Upper lobe of left lung (tissue), 4 donors: ENCODE measurements at regions not wholly inside any gene's neighbourhood (a gene's known extent, or its start where the extent isn't known, plus 50 kb on each side); places are given as distances from the start of the nearest gene placed in this dataset.

Experiments used
- POLR2AphosphoS5 ChIP-seq, 2 donors: sonication (generic); formaldehyde crosslinking; IDR thresholded peaks; one replicate each; pipeline ENCODE4 v1.5.1; 2017; ENCODE audit warnings: antibody characterized with exemption in 2 of 2
- TF ChIP-seq, protein P1 (sequence below), 6 experiments: fragments of 450-650 bp in 4 of 6; fragments of 200-600 bp in 2 of 6; sonication (generic) in 2 of 6; IDR thresholded peaks; one replicate each; pipeline ENCODE4 v1.5.1; 2016 to 2019; ENCODE audit warnings: antibody characterized with exemption in 6 of 6

DNA sequence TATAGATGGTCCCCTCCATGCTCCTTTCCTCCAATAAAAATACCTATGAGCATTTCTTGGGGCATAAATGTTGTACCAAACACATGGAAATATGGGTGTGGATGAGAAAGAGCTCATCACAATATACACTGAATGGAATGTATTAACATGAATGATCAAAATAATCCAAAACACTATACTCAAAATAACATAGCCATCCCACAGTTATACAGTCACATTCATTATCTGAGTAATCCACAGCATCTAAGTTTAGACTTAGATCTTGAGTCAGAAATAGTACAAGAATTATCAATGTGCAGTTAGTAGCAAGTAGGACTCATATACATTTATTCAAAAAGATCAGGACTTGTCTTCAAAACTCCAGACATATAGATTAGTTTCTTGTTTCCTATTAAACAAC lies 175.2 kb upstream of the NREP start:
- TF ChIP-seq, protein P1, sequence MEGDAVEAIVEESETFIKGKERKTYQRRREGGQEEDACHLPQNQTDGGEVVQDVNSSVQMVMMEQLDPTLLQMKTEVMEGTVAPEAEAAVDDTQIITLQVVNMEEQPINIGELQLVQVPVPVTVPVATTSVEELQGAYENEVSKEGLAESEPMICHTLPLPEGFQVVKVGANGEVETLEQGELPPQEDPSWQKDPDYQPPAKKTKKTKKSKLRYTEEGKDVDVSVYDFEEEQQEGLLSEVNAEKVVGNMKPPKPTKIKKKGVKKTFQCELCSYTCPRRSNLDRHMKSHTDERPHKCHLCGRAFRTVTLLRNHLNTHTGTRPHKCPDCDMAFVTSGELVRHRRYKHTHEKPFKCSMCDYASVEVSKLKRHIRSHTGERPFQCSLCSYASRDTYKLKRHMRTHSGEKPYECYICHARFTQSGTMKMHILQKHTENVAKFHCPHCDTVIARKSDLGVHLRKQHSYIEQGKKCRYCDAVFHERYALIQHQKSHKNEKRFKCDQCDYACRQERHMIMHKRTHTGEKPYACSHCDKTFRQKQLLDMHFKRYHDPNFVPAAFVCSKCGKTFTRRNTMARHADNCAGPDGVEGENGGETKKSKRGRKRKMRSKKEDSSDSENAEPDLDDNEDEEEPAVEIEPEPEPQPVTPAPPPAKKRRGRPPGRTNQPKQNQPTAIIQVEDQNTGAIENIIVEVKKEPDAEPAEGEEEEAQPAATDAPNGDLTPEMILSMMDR (IDR thresholded peaks at IDR 0.05): no peak
- no peak for TF ChIP-seq POLR2AphosphoS5 (IDR thresholded peaks at IDR 0.05)
